H9 (cell line): ENCODE measurements at regions not wholly inside any gene's neighbourhood (a gene's known extent, or its start where the extent isn't known, plus 50 kb on each side); places are given as distances from the start of the nearest gene placed in this dataset.

Experiments used
- DNase-seq: peaks from one replicate; pipeline ENCODE4 v3.0.0-alpha.2; 2017
- H2AFZ ChIP-seq: one replicate; pipeline ENCODE4 v1.6.1; 2013; ENCODE audit warnings: mild to moderate bottlenecking, low read length, control low read depth, moderate library complexity
- H2AK5ac ChIP-seq: 2 replicates; pipeline ENCODE4 v1.6.1; 2013; ENCODE audit warnings: low read length, control low read depth, mixed read lengths; ENCODE audit not compliant: insufficient read length
- H2BK120ac ChIP-seq: one replicate; pipeline ENCODE4 v1.6.1; 2013; ENCODE audit warnings: low read depth, mild to moderate bottlenecking, low read length, control low read depth, inconsistent platforms; ENCODE audit not compliant: poor library complexity, severe bottlenecking
- H2BK12ac ChIP-seq: 2 replicates; pipeline ENCODE4 v1.6.1; 2013; ENCODE audit warnings: low read length, control low read depth, mixed read lengths, low read depth; ENCODE audit not compliant: insufficient read length
- H2BK15ac ChIP-seq: 2 replicates; pipeline ENCODE4 v1.6.1; 2013; ENCODE audit warnings: low read depth, low read length, control low read depth
- H2BK20ac ChIP-seq: one replicate; pipeline ENCODE4 v1.6.1; 2013; ENCODE audit warnings: low read depth, mild to moderate bottlenecking, low read length, control low read depth, inconsistent platforms; ENCODE audit not compliant: poor library complexity, severe bottlenecking
- H2BK5ac ChIP-seq: 2 replicates; pipeline ENCODE4 v1.6.1; 2013; ENCODE audit warnings: low read length, control low read depth, mixed read lengths; ENCODE audit not compliant: insufficient read length
- H3K14ac ChIP-seq: 2 replicates; pipeline ENCODE4 v1.6.1; 2013; ENCODE audit warnings: low read length, control low read depth; ENCODE audit not compliant: insufficient read depth
- H3K18ac ChIP-seq: 2 replicates; pipeline ENCODE4 v1.6.1; 2013; ENCODE audit warnings: low read depth, mild to moderate bottlenecking, mixed read lengths, low read length, control low read depth; ENCODE audit not compliant: insufficient read length
- H3K23ac ChIP-seq: 2 replicates; pipeline ENCODE4 v1.6.1; 2013; ENCODE audit warnings: low read length, control low read depth, mixed read lengths, low read depth; ENCODE audit not compliant: insufficient read length
- H3K23me2 ChIP-seq: 2 replicates; pipeline ENCODE4 v1.6.1; 2013; ENCODE audit warnings: low read depth, mild to moderate bottlenecking, mixed read lengths, low read length, control low read depth; ENCODE audit not compliant: insufficient read length, poor library complexity, severe bottlenecking
- H3K27ac ChIP-seq: 2 replicates; pipeline ENCODE4 v1.5.1; 2013; ENCODE audit warnings: low read length, control low read depth, mixed read lengths, low read depth; ENCODE audit not compliant: insufficient read length
- H3K27me3 ChIP-seq: 2 replicates; pipeline ENCODE4 v1.6.1; 2013; ENCODE audit warnings: low read length, control low read depth, inconsistent platforms; ENCODE audit not compliant: insufficient read depth
- H3K4ac ChIP-seq: 2 replicates; pipeline ENCODE4 v1.6.1; 2013; ENCODE audit warnings: low read depth, mild to moderate bottlenecking, control low read depth, inconsistent platforms, low read length, moderate library complexity
- H3K4me1 ChIP-seq: 2 replicates; pipeline ENCODE4 v1.6.1; 2013; ENCODE audit warnings: low read length, control low read depth, inconsistent platforms; ENCODE audit not compliant: insufficient read depth
- H3K4me2 ChIP-seq: 2 replicates; pipeline ENCODE4 v1.6.1; 2013; ENCODE audit warnings: low read length, control low read depth, mixed read lengths; ENCODE audit not compliant: insufficient read length, insufficient read depth
- H3K56ac ChIP-seq: 2 replicates; pipeline ENCODE4 v1.6.1; 2013; ENCODE audit warnings: low read depth, mild to moderate bottlenecking, mixed read lengths, low read length, control low read depth; ENCODE audit not compliant: insufficient read length
- H3K79me1 ChIP-seq: 2 replicates; pipeline ENCODE4 v1.6.1; 2013; ENCODE audit warnings: low read depth, mild to moderate bottlenecking, moderate library complexity, low read length, control low read depth, inconsistent platforms; ENCODE audit not compliant: insufficient read depth, poor library complexity, severe bottlenecking
- H3K79me2 ChIP-seq: 2 replicates; pipeline ENCODE4 v1.6.1; 2013; ENCODE audit warnings: low read length, control low read depth, inconsistent platforms; ENCODE audit not compliant: insufficient read depth
- H3K9ac ChIP-seq: 2 replicates; pipeline ENCODE4 v1.6.1; 2013; ENCODE audit warnings: low read length, control low read depth, mixed read lengths; ENCODE audit not compliant: insufficient read length; ENCODE audit errors: extremely low read depth
- H3K9me3 ChIP-seq: one replicate; pipeline ENCODE4 v1.6.1; 2013; ENCODE audit warnings: low read depth, low read length, inconsistent platforms; ENCODE audit not compliant: control insufficient read depth
- H3T11ph ChIP-seq: one replicate; pipeline ENCODE4 v1.6.1; 2013; ENCODE audit warnings: mild to moderate bottlenecking, low read length, control low read depth, inconsistent platforms
- H4K20me1 ChIP-seq: one replicate; pipeline ENCODE4 v1.6.1; 2013; ENCODE audit not compliant: control insufficient read depth, insufficient read length, insufficient read depth
- H4K5ac ChIP-seq: 2 replicates; pipeline ENCODE4 v1.6.1; 2013; ENCODE audit warnings: low read depth, mild to moderate bottlenecking, mixed read lengths, low read length, control low read depth; ENCODE audit not compliant: insufficient read length
- H4K8ac ChIP-seq: replicated peaks from 2 replicates; pipeline ENCODE4 v1.6.1; 2013; ENCODE audit warnings: low read length, control low read depth, mixed read lengths, low read depth; ENCODE audit not compliant: insufficient read length
- H4K91ac ChIP-seq: 2 replicates; pipeline ENCODE4 v1.6.1; 2013; ENCODE audit warnings: low read depth, mild to moderate bottlenecking, moderate library complexity, mixed read lengths, low read length, control low read depth; ENCODE audit not compliant: insufficient read length
- H3K27ac Mint-ChIP-seq, 3 experiments: 2 replicates in 2 of 3; 3 replicates in 1 of 3; pipeline ENCODE4 v1.8.0; 2020 to 2021; ENCODE audit warnings: mixed read lengths in 3 of 3, mild to moderate bottlenecking in 1 of 3, moderate library complexity in 1 of 3
- H3K27me3 Mint-ChIP-seq: 2 replicates; pipeline ENCODE4 v1.8.0; 2021; ENCODE audit warnings: low read depth, mild to moderate bottlenecking, moderate library complexity, mixed read lengths
- H3K36me3 Mint-ChIP-seq, 3 experiments: 2 replicates in 2 of 3; 3 replicates in 1 of 3; pipeline ENCODE4 v1.8.0; 2020 to 2021; ENCODE audit warnings: low read depth in 3 of 3, mixed read lengths in 3 of 3; ENCODE audit not compliant: insufficient read depth in 1 of 3
- H3K4me1 Mint-ChIP-seq, 2 experiments: 2 replicates each; pipeline ENCODE4 v1.8.0; 2020; ENCODE audit warnings: mixed read lengths in 2 of 2
- H3K4me3 Mint-ChIP-seq, 2 experiments: 2 replicates in 1 of 2; 3 replicates in 1 of 2; pipeline ENCODE4 v1.8.0; 2020 to 2021; ENCODE audit warnings: mild to moderate bottlenecking in 2 of 2, mixed read lengths in 2 of 2, moderate library complexity in 1 of 2
- H3K9me3 Mint-ChIP-seq, 2 experiments: 2 replicates in 1 of 2; 3 replicates in 1 of 2; pipeline ENCODE4 v1.8.0; 2020; ENCODE audit warnings: mild to moderate bottlenecking in 2 of 2, mixed read lengths in 2 of 2, moderate library complexity in 1 of 2
- CTCF ChIP-seq: fragments of 200-600 bp; sonication (generic); conservative IDR thresholded peaks from 3 replicates; pipeline ENCODE4 v1.8.0; 2021; ENCODE audit warnings: antibody characterized with exemption, mild to moderate bottlenecking
- WGBS: extraction: QIAGEN DNeasy Blood & Tissue Kit; methylation state at CpG from one replicate; pipeline ENCODE4 v1.1.7; 2013; ENCODE audit warnings: missing lambda C conversion rate, low lambda C conversion rate, mixed read lengths; ENCODE audit not compliant: insufficient read length; ENCODE audit errors: extremely low coverage; 5-methylcytosine and 5-hydroxymethylcytosine counted together

- Histone ChIP-seq H4K5ac (no peak overlapping the region), H3K56ac (no peak overlapping the region), H3K18ac (no peak overlapping the region), H2BK15ac (no peak overlapping the region), H2BK20ac (no peak overlapping the region), H3K4me2 (no peak overlapping the region), H3K4ac (no peak overlapping the region), H3K23ac (no peak overlapping the region), H2BK5ac (no peak overlapping the region), H2BK120ac (no peak overlapping the region), H2AFZ (no peak overlapping the region), H4K20me1 (no peaks in the 10 kb centered on the region), H3K9me3 (no peaks in the 10 kb centered on the region), H2BK12ac (no peak overlapping the region), H3K9ac (no peak overlapping the region), H3K27me3 (no peaks in the 10 kb centered on the region), H3K14ac (no peak overlapping the region), H4K8ac (no peak overlapping the region), H3K79me1 (no peaks in the 10 kb centered on the region), H4K91ac (no peak overlapping the region), H3T11ph (no peak overlapping the region), H3K4me1 (no peaks in the 10 kb centered on the region), H3K79me2 (no peaks in the 10 kb centered on the region), H3K23me2 (no peaks in the 10 kb centered on the region), H3K27ac (no peak overlapping the region), H2AK5ac (no peak overlapping the region)
- Mint-ChIP-seq H3K36me3 (no peaks in the 10 kb centered on the region), H3K27me3 (0 out of 2 replicates have a peak, but pooled peaks cover 1% of the 10 kb centered on the region), H3K4me3 (no peak overlapping the region), H3K27ac (no peak overlapping the region; a peak in 1 of 7 replicates), H3K9me3 (no peaks in the 10 kb centered on the region), H3K4me1 (no peaks in the 10 kb centered on the region)
- no peak for TF ChIP-seq CTCF
- no CpG with 5 or more reads among the region's 3 CpGs for WGBS
- no peak for DNase-seq
Observed at GRCh38 chr15:62377736-62378480, 212.8 kb upstream of the C2CD4B start.
